GM18505 (cell line): ENCODE measurements at regions not wholly inside any gene's neighbourhood (a gene's known extent, or its start where the extent isn't known, plus 50 kb on each side); places are given as distances from the start of the nearest gene placed in this dataset.

Source experiments
- ATAC-seq: cut with Tn5 transposase; IDR thresholded peaks from one replicate; pipeline ENCODE4 v1.9.1; 2021; ENCODE audit not compliant: unreplicated experiment
- POLR2A ChIP-seq: IDR thresholded peaks from 4 replicates; pipeline ENCODE4 v1.6.1; 2011; ENCODE audit warnings: borderline replicate concordance; ENCODE audit not compliant: insufficient read depth, insufficient read length; ENCODE audit errors: extremely low read depth

DNA sequence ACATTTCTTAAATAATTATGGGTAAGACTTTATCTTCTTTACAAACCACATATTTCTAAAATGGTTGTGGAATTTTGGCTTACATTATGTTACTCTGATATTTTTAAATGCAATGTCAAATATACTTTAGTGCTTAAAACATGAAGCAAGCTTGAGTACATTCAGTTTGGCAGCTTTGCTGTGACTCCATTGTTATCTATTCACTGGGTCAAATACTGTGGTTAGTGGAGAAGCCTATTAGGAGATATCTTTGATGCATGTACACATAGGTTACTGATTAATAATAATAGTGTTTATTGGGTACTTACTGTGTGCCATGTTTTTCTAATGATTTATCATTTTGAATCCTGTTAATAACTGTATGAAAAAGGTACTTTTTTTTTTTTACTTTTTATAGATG lies 520.4 kb upstream of the B3GALT2 start:
- no peak for ATAC-seq
- no peak for TF ChIP-seq POLR2A

DNA sequence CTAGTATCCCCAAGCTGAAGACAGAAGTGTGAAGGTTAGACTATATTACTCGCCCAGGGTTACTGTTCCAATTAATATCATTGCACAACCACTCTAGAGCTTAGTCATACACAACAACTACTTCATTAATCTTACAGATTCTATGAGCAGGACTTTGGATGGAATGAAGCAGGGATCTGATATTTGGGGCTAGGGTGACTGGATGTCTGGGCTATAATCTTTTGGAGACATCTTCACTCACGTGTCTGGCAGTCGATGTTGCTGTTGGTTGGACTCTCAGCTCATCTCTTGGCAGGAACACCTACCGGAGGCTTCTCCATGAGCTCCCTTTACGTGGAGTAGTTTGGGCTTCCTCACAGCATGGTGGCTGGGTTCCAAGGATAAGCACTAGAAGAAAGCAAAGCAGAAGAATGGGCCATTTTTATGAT lies 519.2 kb upstream of the B3GALT2 start:
- TF ChIP-seq POLR2A, result no peak
- ATAC-seq, result no peak

DNA sequence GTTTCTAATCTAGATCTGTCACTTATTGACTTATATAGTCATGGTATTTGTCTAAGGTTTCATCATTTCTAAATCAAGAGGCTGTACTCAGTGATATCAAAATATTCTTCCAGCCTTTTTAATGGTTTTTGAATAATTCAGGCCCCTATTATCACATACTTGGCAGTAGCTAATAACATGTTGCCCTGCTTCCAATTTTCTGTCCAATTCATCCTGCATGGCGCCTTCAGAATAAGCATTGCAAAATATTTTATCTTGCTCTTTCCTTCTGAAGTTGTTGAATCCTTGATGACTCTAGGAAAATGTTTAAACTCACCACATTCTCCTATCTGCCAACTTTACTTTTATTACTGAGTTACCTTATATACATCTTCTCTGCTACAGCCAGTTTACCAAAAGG lies 517.2 kb upstream of the B3GALT2 start:
- no peak for TF ChIP-seq POLR2A
- no peak for ATAC-seq

DNA sequence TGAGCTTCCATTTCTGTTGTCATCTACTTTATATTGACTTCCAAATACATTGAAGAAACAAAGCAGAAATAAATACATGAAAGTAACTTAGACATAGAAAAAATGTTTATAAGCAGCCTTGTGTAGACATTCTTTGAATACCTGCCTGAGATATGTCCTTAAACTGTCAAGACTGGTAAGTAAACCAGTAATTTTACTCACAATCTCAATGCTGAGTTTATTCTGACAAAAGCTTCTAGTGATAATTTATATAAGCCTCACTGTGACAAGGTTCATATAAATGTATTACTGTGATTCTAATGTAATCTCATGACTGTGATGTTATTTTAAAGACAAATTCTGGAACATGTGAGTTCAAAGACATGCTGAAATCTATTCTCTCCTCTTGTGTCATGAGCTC lies 516.7 kb upstream of the B3GALT2 start:
- no peak for ATAC-seq
- TF ChIP-seq POLR2A, result no peak

DNA sequence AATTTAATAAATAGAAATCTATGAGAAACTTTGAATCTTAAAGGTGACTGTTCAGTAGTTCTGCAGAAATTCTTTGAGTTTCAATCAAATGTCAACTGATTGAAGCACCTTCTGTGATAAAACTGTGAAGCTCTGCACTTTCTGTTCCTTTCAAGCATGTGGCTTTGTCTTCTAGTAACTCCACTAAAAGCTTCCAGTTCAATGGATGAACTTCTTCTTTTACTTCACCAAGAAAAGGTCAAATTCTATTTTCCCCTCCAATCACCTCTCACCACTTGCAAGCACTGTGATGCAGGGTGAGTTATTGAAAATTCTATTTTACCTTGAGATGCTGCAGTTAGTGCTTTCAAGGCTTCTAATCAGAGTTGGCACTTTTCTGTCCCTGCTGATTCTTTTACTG lies 515.3 kb upstream of the B3GALT2 start:
- no peak for ATAC-seq
- TF ChIP-seq POLR2A, result no peak

DNA sequence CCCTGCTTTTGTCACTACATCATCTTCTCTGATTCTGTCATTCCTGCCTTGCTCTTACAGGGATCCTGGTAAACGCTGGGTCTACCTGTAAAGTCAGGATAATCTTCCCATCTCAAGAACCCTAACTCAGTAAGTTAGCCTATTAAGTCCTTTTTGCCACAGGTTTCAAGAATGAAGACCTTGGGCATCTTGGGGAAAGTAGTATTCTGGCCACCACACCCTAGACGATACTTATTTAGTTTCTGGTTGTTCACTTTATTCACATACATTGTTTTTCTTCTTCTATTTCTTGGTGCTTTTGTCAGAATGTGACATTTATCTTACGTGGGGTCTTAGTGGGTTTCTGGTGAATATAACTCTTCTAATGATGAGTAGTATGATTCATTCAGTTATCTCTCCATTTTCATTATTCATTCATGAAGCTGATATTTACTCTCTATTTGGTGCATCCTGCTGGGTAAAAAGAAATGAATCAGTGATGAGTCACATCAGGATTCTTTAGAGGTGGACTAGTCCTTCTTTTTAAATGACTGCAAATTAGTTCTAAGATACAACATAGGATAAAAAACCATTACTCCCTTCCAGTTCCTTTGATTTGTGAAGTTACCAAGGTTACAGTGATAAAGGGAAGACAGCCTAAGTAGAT lies 514.4 kb upstream of the B3GALT2 start:
- TF ChIP-seq POLR2A, result no peak
- no peak for ATAC-seq

DNA sequence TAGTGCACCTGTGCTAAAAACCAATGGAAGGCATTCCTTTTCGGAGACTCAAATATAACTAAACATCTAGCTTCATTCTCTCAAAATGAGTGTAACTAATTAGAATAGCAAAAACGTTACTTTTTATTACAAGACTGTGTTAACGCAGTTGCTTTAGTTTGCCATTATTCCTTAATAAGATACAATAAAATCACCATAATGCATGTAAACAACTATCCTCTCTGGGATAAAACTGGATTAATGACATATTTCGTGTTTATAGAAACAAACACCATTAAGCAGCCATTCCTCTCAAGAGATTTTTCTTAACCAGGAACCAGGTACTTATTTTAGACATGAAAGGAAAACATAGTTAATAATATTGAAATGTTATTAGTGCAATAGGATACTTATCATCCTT lies 512.8 kb upstream of the B3GALT2 start:
- no peak for TF ChIP-seq POLR2A
- no peak for ATAC-seq

DNA sequence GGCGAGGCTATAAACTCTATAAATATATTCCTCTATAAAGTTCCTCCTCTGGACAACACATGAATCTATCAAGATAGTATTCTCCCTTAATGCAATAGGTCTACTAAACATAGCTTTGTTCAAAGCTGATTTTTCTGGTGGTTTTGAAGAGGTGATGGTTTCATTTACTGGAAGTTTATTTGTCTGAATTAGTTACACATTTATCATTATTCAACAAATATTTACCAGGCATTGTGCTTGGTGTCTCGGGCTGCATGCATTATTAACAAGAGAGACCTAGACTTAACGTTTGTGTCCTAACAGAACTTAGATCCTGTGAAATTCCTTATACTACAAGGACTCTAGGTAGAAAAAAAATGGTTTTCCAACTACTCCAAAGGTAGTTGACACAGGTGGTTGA lies 511.4 kb upstream of the B3GALT2 start:
- no peak for ATAC-seq
- no peak for TF ChIP-seq POLR2A

DNA sequence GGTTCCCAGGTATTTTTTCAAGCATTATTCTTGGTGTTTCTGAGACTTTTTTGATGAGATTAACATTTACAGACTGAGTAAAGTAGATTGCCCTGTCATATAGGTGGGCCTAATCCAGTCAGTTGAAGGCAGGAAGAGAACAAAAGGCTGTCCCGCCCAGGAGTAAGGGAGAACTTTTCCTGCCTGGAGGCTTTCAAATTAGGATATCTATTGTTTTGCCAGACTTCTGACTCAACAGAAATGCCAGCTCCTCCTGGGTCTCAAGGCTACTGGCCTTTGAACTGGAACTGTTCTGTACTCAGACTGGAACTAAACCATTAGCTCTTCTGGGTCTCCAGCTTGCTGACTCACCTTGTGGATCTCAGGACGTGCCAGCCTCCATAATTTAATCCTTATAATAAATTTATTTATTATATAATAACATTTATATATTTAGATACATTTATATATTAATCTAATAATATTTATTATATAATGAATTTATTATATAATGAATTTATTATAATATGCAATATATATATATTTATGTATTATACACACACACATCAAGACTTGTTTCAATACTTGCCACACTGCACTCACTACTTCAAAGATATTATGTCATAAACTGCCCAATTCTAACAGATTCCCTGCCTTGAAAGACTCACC lies 510.8 kb upstream of the B3GALT2 start:
- TF ChIP-seq POLR2A, result no peak
- ATAC-seq, result no peak

DNA sequence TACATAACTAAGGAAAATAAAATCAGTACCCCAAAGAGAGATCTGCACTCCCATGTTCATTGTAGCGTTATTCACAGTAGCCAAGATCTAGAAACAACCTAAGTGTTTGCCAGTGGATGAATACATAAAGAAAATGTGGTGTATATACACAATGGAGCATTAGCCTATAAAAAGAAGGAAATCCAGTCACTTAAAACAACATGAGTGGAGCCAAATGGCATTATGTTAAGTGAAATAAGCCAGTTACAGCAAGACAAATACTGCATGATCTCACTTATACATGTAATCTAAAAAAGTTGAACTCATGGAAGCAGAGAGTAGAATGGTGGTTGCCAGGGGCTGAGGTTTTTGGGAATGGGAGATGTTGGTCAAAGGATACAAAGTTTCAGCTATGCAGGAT lies 508.3 kb upstream of the B3GALT2 start:
- ATAC-seq, result no peak
- no peak for TF ChIP-seq POLR2A

DNA sequence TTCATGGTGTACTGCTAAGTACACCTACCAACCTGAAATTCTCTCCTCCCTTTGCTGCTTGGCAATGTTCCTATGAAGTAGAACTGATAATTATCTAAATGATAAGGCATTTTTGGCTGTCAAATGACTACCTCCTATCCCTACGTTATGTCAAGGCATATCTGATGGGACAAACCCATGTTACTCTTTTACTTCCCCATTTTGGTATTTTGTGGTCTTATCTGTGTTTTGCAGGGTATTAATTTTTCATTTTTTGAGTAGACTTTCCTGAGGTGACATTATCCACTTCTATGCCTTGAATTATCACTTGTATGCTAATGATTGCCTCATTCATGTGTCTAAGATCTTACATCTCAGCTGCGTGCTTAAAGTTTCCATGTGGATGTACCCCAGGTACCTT lies 499.6 kb upstream of the B3GALT2 start:
- no peak for ATAC-seq
- no peak for TF ChIP-seq POLR2A

DNA sequence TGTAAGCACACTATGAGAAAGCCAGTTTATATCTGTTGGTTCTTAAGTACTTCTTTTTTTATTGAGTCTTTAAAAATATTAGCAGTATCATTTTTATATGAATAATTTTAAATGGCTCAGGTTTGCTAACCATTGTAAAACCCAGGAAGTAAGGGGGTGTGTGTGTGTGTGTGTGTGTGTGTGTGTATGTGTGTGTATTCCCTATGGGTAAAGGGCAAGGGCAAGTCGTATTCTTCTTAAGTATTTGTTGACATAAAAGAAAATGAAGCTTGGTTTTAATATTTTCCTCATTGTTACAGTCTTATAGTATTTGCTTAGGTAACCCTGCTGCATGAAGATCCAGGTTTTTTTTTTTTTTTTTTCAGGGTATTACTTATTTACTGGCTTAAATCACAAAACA lies 495.0 kb upstream of the B3GALT2 start:
- no peak for ATAC-seq
- no peak for TF ChIP-seq POLR2A

DNA sequence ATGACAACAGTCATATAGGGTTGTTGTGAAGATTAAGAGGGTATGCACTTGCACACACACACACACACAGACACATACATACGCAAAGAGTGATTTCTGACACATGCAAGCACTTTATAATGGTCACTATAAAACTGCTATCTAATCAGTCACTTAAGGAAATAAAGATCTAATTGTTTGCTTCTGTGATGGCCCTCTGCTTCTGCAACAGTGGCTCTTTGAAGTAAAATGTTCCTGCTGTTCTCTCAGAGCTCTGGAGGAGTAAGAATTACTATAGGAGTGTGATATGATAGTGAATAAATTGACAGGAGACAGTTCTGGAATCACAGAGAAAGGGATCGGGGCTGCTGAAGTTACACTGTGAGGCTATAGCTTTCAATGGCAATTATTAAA lies 494.5 kb upstream of the B3GALT2 start:
- no peak for TF ChIP-seq POLR2A
- ATAC-seq, result no peak

DNA sequence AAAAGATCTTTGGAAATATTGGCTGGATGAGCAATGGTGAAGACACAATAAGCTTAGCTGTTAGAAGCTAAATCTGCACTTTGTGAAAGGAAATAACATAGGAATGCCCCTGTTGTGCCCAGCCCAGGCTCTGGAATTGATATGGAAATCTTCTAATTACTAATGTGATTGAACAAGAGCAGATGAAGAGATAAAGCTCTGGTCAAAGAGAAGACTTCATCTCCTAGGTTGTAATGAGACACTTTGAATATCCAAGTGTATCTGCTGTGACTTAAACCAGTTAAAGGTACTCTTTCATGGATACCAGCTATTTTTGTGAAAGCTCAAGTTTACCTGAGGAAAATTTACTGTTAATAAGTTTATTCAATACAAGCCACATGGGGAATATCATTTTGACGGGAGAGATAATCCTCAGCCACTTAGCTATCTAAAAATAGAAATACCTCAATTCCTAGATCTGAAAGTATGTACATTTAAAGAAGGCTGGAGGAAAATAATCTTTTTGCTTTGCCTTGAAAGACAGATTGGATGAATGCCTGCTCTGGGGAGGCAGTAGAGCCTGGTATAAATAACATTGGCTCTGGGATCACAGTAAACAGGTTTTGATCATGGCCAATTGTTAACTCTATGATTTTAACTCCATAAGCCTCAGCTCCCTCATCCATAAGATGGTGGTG lies 494.0 kb upstream of the B3GALT2 start:
- no peak for ATAC-seq
- TF ChIP-seq POLR2A, result no peak
